AG10803 (cell line): ENCODE measurements at regions not wholly inside any gene's neighbourhood (a gene's known extent, or its start where the extent isn't known, plus 50 kb on each side); places are given as distances from the start of the nearest gene placed in this dataset.

Source experiments
- DNase-seq: peaks from one replicate; pipeline ENCODE4 v3.0.0; 2010; ENCODE audit warnings: low read depth
- H3K4me3 ChIP-seq: 2 replicates; pipeline ENCODE4 v1.5.1; 2011; ENCODE audit warnings: mild to moderate bottlenecking, low read length, control low read depth
- TF ChIP-seq, protein P1 (sequence below): conservative IDR thresholded peaks from 2 replicates; pipeline ENCODE4 v1.5.1; 2011; ENCODE audit warnings: mild to moderate bottlenecking, low read length, control low read depth, inconsistent platforms

DNA sequence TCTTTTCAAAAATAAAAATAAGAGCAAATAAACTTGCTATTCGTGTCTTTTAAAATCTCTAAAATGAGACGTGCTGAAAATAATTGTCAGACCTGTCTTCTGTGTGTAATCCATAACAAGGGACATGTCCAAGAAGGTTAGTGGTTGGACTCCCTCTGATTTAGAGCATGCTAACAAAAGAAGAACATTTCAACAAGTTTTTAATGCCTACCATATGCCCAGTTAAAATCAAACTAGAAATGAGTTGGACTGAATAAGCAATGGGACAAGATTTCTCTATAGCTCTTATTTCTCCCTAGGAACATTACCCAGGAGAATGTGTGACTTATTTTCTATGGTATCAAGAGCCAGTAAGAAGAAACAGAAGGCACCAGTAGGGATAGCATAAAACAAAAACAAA, 689.7 kb upstream of the SOX9 start:
- no peak overlapping the region for H3K4me3 ChIP-seq

DNA sequence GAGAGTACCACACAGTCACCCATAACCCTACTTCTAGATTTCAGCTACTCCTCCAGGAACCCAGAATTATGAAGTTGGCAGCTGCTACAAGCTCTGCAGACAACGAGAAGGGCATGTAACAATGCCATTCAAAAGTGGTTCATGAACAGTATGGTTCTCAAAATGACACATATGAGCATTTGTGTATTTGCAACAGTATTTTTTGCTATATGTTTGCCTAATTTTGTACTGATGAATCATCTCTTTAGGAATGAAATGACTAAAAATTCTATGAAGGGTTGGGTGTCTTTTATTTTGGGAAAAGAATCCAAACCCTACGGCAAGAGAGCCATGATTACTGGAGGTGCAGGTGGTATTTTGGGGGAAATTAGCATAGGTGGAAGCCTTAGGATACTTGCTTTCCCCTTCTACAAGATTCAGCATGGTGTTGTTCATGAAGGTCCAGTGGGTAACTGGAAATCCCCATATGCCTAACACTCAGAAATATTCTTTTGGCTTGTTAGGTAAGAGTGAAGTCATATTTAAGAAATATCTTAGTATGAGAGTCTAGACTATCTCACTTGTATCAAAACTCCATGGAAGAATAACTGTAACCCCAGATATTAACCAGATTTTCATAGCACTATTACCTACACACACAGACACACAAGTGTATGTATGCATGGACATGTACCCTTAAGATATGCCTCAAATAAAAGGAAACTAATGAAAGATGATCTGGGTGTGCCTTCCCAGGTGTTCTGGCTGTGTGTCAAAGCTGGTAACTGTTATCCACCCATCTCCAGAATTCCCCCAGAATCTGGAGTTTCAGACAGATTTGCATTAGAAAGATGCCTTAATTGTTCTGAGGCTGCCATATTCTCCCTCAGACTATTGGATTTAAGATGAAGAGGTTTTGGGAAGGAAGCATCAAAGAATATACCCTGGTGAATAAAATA, 688.2 kb upstream of the SOX9 start:
- TF ChIP-seq, protein P1, sequence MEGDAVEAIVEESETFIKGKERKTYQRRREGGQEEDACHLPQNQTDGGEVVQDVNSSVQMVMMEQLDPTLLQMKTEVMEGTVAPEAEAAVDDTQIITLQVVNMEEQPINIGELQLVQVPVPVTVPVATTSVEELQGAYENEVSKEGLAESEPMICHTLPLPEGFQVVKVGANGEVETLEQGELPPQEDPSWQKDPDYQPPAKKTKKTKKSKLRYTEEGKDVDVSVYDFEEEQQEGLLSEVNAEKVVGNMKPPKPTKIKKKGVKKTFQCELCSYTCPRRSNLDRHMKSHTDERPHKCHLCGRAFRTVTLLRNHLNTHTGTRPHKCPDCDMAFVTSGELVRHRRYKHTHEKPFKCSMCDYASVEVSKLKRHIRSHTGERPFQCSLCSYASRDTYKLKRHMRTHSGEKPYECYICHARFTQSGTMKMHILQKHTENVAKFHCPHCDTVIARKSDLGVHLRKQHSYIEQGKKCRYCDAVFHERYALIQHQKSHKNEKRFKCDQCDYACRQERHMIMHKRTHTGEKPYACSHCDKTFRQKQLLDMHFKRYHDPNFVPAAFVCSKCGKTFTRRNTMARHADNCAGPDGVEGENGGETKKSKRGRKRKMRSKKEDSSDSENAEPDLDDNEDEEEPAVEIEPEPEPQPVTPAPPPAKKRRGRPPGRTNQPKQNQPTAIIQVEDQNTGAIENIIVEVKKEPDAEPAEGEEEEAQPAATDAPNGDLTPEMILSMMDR: no peak
- no peak overlapping the region for H3K4me3 ChIP-seq
- no peak for DNase-seq

More for the DNA sequence above, 689.7 kb upstream of the SOX9 start:
- DNase-seq: peak; percentile 55
- TF ChIP-seq, protein P1: no peak

- TF ChIP-seq, protein P1: no peak
- no peak for DNase-seq
- H3K4me3 ChIP-seq: no peak overlapping the region
Observed at GRCh38 chr17:71434716-71435115, 686.1 kb upstream of the SOX9 start.

- TF ChIP-seq, protein P1: no peak
- H3K4me3 ChIP-seq: no peak overlapping the region
- DNase-seq: no peak
Observed at GRCh38 chr17:71436479-71436878, 684.3 kb upstream of the SOX9 start.

GRCh38 chr17:71437166-71437565, 683.7 kb upstream of the SOX9 start:
- H3K4me3 ChIP-seq: no peak overlapping the region
- TF ChIP-seq, protein P1: no peak
- peak; percentile 35 for DNase-seq

DNA sequence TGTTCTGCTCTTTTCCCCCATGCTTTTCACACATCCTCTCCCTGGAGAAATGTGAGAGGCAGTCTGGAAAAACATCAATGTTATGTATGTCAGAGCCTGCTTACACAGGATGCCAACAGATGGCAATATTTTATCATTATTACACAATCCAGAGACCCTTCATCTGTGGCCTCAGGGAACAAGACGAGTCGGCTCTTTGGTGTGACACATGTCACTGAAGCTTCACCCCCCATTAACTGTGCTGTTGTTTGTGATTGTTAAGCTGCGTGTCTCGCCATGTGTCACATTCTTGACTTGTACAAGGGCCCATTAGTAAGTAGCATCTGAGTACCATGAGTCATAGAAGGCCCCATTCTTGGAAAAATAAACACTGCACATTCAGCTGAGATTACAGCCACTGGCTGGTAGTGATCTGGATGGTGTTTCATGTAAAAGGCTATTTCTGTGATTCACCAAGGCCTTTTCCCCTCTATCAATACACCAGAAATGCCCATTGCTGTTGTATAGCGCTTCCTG, 682.1 kb upstream of the SOX9 start:
- TF ChIP-seq, protein P1: no peak
- no peak overlapping the region for H3K4me3 ChIP-seq
- DNase-seq: peak; percentile 93

DNA sequence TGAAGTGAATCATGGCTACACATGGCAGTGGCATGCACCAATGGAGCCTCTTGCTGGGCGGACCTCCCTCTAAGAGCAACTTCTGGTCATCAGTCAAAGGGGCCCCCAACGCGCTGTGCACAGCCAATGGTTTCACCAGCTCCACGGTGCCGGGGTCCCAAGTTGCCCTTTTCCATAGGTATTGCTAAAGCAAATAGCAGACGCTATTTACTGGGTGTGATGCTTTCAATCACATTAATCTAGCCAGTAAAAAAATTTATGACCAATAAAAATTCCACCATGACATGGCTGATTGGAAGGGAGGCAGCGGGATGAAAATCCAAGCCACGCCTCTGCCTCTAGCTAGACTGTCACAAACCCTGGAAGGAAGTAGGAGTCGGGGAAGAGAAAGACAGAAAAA, 680.3 kb upstream of the SOX9 start:
- no peak overlapping the region for H3K4me3 ChIP-seq
- TF ChIP-seq, protein P1: no peak
- DNase-seq: no peak
